ENCODE measurements at regions not wholly inside any gene's neighbourhood (a gene's known extent, or its start where the extent isn't known, plus 50 kb on each side); places are given as distances from the start of the nearest gene placed in this dataset.

DNA sequence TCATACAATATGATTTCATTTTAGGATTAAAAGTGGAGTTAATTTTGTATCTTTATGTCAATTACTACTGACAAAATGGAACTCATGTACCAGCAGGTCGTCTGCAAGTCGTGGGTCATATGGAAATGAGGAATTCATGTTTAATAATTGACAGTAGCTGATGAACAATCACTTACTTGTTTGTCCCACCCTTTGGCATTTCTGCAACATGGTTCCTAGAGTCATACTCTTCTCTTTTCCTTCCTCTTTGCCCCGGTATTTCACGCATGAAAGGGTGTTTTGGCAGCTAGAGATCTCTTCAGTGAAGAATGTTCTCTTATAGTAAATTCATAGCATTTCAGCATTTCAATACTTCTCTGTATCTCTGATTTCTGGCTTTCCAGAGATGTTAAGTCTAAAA is 133.3 kb upstream of the SLC24A5 start:
- H3K27me3 ChIP-seq (ENCODE audit: control insufficient read depth in 3 of 3, insufficient read depth in 3 of 3, low read length in 3 of 3): no peaks in the 10 kb centered on the region
- H3K4me3 ChIP-seq (ENCODE audit: low read depth in 1 of 3, low read length in 3 of 3): no peak overlapping the region
- H3K4me1 ChIP-seq (ENCODE audit: control insufficient read depth in 3 of 3, insufficient read depth in 2 of 3, low read depth in 1 of 3, low read length in 2 of 3): peaks cover 0 to 3% (median 0%) of the 10 kb centered on the region in 3 donors
- no peaks in the 10 kb centered on the region for H3K36me3 ChIP-seq (ENCODE audit: control insufficient read depth in 3 of 3, insufficient read depth in 2 of 3, low read depth in 1 of 3, low read length in 3 of 3)
- H3K27ac ChIP-seq (ENCODE audit: low read depth in 1 of 3, low read length in 2 of 3): no peak overlapping the region
- no peaks in the 10 kb centered on the region for H3K9me3 ChIP-seq (ENCODE audit: control insufficient read depth in 2 of 2, insufficient read depth in 1 of 2, low read depth in 1 of 2, low read length in 1 of 2)
- no peak for FAIRE-seq
- DNase-seq: no peak
- WGBS, 3 donors: 29 to 47% (median 47%) methylated on average over 4 of the region's 4 CpGs

DNA sequence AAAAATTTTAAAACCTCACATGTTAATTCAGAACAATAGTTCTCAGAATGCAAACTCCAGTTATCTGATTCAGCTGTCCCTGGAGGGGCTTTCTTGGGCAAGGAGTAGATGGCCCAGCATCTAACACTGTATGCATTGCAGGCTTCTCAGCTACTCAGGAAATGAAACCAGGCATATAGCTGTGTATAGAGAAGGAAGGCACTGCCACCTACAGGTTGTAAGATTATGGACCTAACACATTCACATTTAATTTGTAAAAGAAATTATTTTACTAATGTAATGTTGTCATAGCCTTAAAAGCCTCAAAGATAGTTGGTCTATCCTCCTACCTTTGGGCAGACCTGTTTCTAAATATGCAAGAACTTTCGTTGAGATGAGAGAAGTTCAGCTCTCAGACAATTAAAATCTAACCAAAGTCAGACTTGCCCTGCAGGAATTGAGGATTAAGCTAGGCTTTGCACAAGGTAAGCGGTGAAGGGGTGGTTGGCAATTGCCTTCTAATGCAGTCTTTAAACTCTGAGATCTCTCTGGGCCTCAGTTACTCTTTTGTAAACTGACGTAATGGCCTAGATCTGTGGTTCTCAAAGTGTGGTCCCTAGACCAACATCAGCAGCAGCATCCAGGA is 132.8 kb upstream of the SLC24A5 start:
- Histone ChIP-seq H3K9me3 (ENCODE audit: control insufficient read depth in 2 of 2, insufficient read depth in 1 of 2, low read depth in 1 of 2, low read length in 1 of 2) (no peaks in the 10 kb centered on the region), H3K36me3 (ENCODE audit: control insufficient read depth in 3 of 3, insufficient read depth in 2 of 3, low read depth in 1 of 3, low read length in 3 of 3) (no peaks in the 10 kb centered on the region), H3K4me1 (ENCODE audit: control insufficient read depth in 3 of 3, insufficient read depth in 2 of 3, low read depth in 1 of 3, low read length in 2 of 3) (peaks cover 0 to 3% (median 0%) of the 10 kb centered on the region in 3 donors), H3K27me3 (ENCODE audit: control insufficient read depth in 3 of 3, insufficient read depth in 3 of 3, low read length in 3 of 3) (no peaks in the 10 kb centered on the region), H3K4me3 (ENCODE audit: low read depth in 1 of 3, low read length in 3 of 3) (no peak overlapping the region), H3K27ac (ENCODE audit: low read depth in 1 of 3, low read length in 2 of 3) (no peak overlapping the region)
- 50 to 59% (median 59%) methylated on average over 3 of the region's 3 CpGs for WGBS, 3 donors
- peak; percentile 68 to 73 for DNase-seq
- no peak for FAIRE-seq

DNA sequence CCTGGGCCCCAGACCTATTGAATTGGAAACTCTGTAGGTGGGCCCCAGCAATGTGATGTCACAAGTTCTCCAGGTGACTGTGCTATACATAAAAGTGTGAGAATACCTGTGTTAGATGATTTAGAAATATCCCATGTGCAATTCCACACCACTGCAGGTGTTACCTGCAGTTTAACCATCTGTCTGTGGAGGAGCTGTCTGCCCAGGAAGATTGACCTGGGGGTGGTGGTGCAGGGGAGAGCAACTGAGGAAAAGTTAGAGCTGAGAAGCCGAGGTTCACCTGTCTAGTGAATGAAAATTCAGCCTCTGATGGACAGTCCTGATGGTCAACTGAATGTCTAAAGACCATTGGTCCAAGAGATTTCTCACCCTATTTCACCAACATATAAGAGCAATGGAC is 132.2 kb upstream of the SLC24A5 start:
- no peaks in the 10 kb centered on the region for H3K36me3 ChIP-seq (ENCODE audit: control insufficient read depth in 3 of 3, insufficient read depth in 2 of 3, low read depth in 1 of 3, low read length in 3 of 3)
- 58 to 67% (median 66%) methylated on average over 1 of the region's 1 CpG for WGBS, 3 donors
- DNase-seq: no peak
- H3K4me3 ChIP-seq (ENCODE audit: low read depth in 1 of 3, low read length in 3 of 3): no peak overlapping the region
- no peak for FAIRE-seq
- peaks cover 0 to 3% (median 0%) of the 10 kb centered on the region in 3 donors for H3K4me1 ChIP-seq (ENCODE audit: control insufficient read depth in 3 of 3, insufficient read depth in 2 of 3, low read depth in 1 of 3, low read length in 2 of 3)
- no peak overlapping the region for H3K27ac ChIP-seq (ENCODE audit: low read depth in 1 of 3, low read length in 2 of 3)
- no peaks in the 10 kb centered on the region for H3K9me3 ChIP-seq (ENCODE audit: control insufficient read depth in 2 of 2, insufficient read depth in 1 of 2, low read depth in 1 of 2, low read length in 1 of 2)
- H3K27me3 ChIP-seq (ENCODE audit: control insufficient read depth in 3 of 3, insufficient read depth in 3 of 3, low read length in 3 of 3): no peaks in the 10 kb centered on the region

DNA sequence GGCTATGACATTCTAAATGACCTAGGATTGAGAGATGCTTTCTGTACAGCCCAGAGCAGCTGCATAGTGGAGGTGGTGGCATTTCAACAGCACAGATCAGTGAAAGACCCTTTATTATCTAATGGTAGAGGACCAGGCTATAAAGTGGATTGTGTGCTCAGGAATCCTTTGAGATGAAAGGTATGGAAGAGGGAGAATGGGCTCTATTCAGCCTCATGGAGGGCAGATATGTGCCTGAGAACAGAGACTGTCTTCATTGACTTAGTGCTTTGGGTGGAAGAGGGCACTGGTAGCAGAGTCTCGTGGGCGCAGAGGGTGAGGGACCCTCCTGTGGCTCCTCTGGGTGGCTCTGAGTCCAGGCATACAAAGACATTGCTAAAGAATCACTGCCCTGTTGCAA is 130.0 kb upstream of the SLC24A5 start:
- no peaks in the 10 kb centered on the region for H3K36me3 ChIP-seq (ENCODE audit: control insufficient read depth in 3 of 3, insufficient read depth in 2 of 3, low read depth in 1 of 3, low read length in 3 of 3)
- H3K9me3 ChIP-seq (ENCODE audit: control insufficient read depth in 2 of 2, insufficient read depth in 1 of 2, low read depth in 1 of 2, low read length in 1 of 2): no peaks in the 10 kb centered on the region
- no peak overlapping the region for H3K4me3 ChIP-seq (ENCODE audit: low read depth in 1 of 3, low read length in 3 of 3)
- peaks cover 0 to 3% (median 0%) of the 10 kb centered on the region in 3 donors for H3K4me1 ChIP-seq (ENCODE audit: control insufficient read depth in 3 of 3, insufficient read depth in 2 of 3, low read depth in 1 of 3, low read length in 2 of 3)
- H3K27me3 ChIP-seq (ENCODE audit: control insufficient read depth in 3 of 3, insufficient read depth in 3 of 3, low read length in 3 of 3): no peaks in the 10 kb centered on the region
- DNase-seq: no peak
- FAIRE-seq: no peak
- H3K27ac ChIP-seq (ENCODE audit: low read depth in 1 of 3, low read length in 2 of 3): no peak overlapping the region
- WGBS, 3 donors: 78 to 93% (median 87%) methylated on average over 2 of the region's 2 CpGs

DNA sequence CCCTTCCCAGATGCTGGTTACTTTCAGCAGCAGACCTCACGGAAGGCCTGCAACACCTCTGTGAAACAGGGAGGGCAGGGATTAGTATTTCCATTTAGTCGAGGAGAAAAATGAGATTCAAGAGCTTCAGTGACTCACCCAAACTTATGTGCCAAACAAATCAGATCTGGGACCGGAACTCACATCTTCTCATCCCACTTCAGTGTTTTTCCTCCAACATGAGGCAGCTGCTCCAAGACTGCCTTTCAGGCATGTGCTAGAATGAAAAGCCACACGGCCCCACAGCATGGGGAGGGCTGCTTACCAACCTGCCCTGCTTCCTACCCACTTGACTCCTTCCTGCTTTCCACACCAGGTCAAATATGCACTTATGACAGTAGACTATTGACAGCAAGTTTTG is 129.4 kb upstream of the SLC24A5 start:
- Histone ChIP-seq H3K4me3 (ENCODE audit: low read depth in 1 of 3, low read length in 3 of 3) (no peak overlapping the region), H3K9me3 (ENCODE audit: control insufficient read depth in 2 of 2, insufficient read depth in 1 of 2, low read depth in 1 of 2, low read length in 1 of 2) (no peaks in the 10 kb centered on the region), H3K27me3 (ENCODE audit: control insufficient read depth in 3 of 3, insufficient read depth in 3 of 3, low read length in 3 of 3) (no peaks in the 10 kb centered on the region), H3K27ac (ENCODE audit: low read depth in 1 of 3, low read length in 2 of 3) (peak overlapping the region in 1 of 3 donors; percentile 34), H3K4me1 (ENCODE audit: control insufficient read depth in 3 of 3, insufficient read depth in 2 of 3, low read depth in 1 of 3, low read length in 2 of 3) (peaks cover 0 to 3% (median 0%) of the 10 kb centered on the region in 3 donors), H3K36me3 (ENCODE audit: control insufficient read depth in 3 of 3, insufficient read depth in 2 of 3, low read depth in 1 of 3, low read length in 3 of 3) (no peaks in the 10 kb centered on the region)
- WGBS, 3 donors: 64 to 85% (median 84%) methylated on average over 4 of the region's 4 CpGs
- no peak for DNase-seq
- FAIRE-seq: no peak

DNA sequence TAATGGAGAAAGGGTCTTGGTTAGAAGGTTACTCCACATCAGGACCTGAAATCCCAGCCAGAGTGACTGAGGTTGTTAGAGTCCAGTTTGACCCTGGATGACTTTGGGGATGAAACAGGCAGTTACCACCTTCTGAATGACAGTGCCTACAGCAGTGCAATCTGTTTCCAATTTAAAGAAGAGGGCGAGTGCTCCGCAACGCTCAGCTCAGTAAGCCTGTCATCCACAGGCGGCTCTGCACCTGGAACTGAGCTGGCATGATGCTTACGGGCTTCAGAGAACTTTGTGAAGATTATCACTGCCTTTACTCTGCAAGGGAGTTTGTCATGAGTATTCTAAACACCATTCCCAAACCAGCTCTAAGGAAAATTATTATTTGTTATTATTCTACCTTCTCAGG is 127.7 kb upstream of the SLC24A5 start:
- 95 to 99% (median 96%) methylated on average over 5 of the region's 5 CpGs for WGBS, 3 donors
- Histone ChIP-seq H3K27ac (ENCODE audit: low read depth in 1 of 3, low read length in 2 of 3) (no peak overlapping the region), H3K36me3 (ENCODE audit: control insufficient read depth in 3 of 3, insufficient read depth in 2 of 3, low read depth in 1 of 3, low read length in 3 of 3) (no peaks in the 10 kb centered on the region), H3K9me3 (ENCODE audit: control insufficient read depth in 2 of 2, insufficient read depth in 1 of 2, low read depth in 1 of 2, low read length in 1 of 2) (no peaks in the 10 kb centered on the region), H3K4me3 (ENCODE audit: low read depth in 1 of 3, low read length in 3 of 3) (no peak overlapping the region), H3K4me1 (ENCODE audit: control insufficient read depth in 3 of 3, insufficient read depth in 2 of 3, low read depth in 1 of 3, low read length in 2 of 3) (peaks cover 0 to 11% (median 0%) of the 10 kb centered on the region in 3 donors), H3K27me3 (ENCODE audit: control insufficient read depth in 3 of 3, insufficient read depth in 3 of 3, low read length in 3 of 3) (no peaks in the 10 kb centered on the region)
- FAIRE-seq: no peak
- DNase-seq: no peak

DNA sequence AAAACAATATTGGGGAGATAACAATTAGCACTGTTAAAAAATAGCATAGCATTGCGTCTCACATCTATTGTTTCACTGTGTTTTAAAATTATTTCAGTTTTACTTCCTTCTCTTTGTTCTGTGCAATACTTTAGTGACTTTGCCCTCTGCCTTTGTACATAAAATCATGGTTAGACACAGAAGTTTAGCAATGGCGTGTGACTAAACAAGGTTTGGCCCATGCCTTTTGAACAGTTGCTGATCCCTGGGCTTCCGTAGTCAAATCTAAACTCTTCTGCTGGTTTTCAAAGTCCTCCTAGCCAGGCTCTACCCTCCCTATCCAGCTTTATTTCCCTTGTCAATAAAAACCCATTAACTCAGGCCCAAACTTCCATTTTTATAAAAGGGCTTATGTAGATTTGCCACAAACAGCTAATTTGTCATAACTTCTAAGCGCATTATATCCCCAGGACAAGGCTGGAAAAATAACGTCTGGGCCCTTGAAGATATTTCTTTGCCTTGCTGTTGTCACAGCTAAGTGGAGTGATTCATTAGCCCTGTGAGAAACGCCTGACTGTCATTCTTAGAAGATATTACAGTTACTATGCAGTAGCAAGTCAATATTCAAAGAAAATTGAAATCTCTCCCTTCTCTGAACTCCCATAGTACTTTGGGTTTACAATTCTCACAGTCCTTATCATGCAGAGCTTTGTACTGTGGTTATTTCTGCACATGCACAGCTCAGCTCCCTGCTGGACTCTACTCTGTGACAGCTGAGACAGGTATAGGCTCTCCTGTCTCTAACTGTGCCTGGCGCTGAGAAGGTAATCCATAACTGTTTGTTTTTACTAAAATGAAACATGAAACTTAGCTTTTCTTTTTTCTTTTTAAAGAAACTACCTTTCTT is 123.4 kb upstream of the SLC24A5 start:
- FAIRE-seq (no peak), DNase-seq (peak; percentile 60 to 73)
- H3K36me3 ChIP-seq (ENCODE audit: control insufficient read depth in 3 of 3, insufficient read depth in 2 of 3, low read depth in 1 of 3, low read length in 3 of 3): no peaks in the 10 kb centered on the region
- H3K4me3 ChIP-seq (ENCODE audit: low read depth in 1 of 3, low read length in 3 of 3): no peak overlapping the region
- WGBS, 3 donors: 36 to 65% (median 45%) methylated on average over 7 of the region's 7 CpGs
- H3K4me1 ChIP-seq (ENCODE audit: control insufficient read depth in 3 of 3, insufficient read depth in 2 of 3, low read depth in 1 of 3, low read length in 2 of 3): peaks cover 0 to 15% (median 0%) of the 10 kb centered on the region in 3 donors
- H3K27ac ChIP-seq (ENCODE audit: low read depth in 1 of 3, low read length in 2 of 3): peak overlapping the region in 1 of 3 donors; percentile 93
- H3K9me3 ChIP-seq (ENCODE audit: control insufficient read depth in 2 of 2, insufficient read depth in 1 of 2, low read depth in 1 of 2, low read length in 1 of 2): no peaks in the 10 kb centered on the region
- no peaks in the 10 kb centered on the region for H3K27me3 ChIP-seq (ENCODE audit: control insufficient read depth in 3 of 3, insufficient read depth in 3 of 3, low read length in 3 of 3)

DNA sequence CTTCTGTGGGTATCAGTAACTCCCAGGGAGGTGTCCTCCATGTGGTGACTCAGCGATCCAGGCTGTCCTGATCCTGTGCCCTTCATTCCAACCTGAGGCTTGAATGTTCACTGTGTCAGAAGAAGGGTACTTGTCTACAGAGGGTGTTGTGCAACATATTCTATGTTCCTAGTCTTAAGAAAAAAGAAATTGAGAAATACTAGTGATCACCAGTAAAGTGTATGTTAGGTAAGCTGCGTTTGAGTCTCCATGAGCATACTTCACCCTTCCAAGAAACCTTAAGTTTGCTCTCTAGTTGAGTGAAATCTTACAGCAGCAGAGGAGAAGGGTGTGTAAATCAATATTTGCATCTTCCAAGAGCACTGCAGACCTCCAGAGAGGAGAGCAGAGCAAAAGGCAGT is 122.2 kb upstream of the SLC24A5 start:
- no peak overlapping the region for H3K4me3 ChIP-seq (ENCODE audit: low read depth in 1 of 3, low read length in 3 of 3)
- 84 to 93% (median 91%) methylated on average over 2 of the region's 2 CpGs for WGBS, 3 donors

More for the DNA sequence above, 122.2 kb upstream of the SLC24A5 start:
- Histone ChIP-seq H3K27me3 (ENCODE audit: control insufficient read depth in 3 of 3, insufficient read depth in 3 of 3, low read length in 3 of 3) (no peaks in the 10 kb centered on the region), H3K36me3 (ENCODE audit: control insufficient read depth in 3 of 3, insufficient read depth in 2 of 3, low read depth in 1 of 3, low read length in 3 of 3) (no peaks in the 10 kb centered on the region), H3K4me1 (ENCODE audit: control insufficient read depth in 3 of 3, insufficient read depth in 2 of 3, low read depth in 1 of 3, low read length in 2 of 3) (peaks cover 0 to 18% (median 0%) of the 10 kb centered on the region in 3 donors), H3K27ac (ENCODE audit: low read depth in 1 of 3, low read length in 2 of 3) (peak overlapping the region in 1 of 3 donors; percentile 93), H3K9me3 (ENCODE audit: control insufficient read depth in 2 of 2, insufficient read depth in 1 of 2, low read depth in 1 of 2, low read length in 1 of 2) (no peaks in the 10 kb centered on the region)
- FAIRE-seq (no peak), DNase-seq (peak in 1 of 2 donors; percentile 41)

Data from small intestine (tissue), 7 donors.